ENCODE measurements at regions not wholly inside any gene's neighbourhood (a gene's known extent, or its start where the extent isn't known, plus 50 kb on each side); places are given as distances from the start of the nearest gene placed in this dataset.

DNA sequence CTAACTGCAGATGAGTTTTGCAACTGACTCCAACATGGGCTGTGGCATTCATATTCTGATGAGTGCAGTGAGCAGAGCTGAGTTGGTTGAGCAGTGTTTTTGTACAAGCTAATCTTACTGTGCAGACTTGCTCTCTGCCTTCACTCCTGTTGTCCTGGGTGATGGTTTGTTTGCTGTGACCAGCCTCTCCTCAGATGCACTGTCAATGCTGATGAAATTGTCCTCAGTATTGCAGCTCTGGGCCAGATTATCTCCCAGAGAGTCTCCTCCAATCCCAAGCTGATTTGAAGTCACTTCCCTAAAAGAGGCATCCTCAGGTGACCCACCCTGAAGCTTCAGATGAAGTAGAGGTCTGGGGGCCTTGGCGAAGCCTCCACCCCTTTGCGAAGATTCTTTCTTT lies 581.8 kb downstream of the ACTL7B start:
- no peak overlapping the region for H3K4me3 ChIP-seq (replicated peaks in 1 of 2; ENCODE audit: low read depth in 1 of 2, low read length in 2 of 2)
- H3K4me2 ChIP-seq (ENCODE audit: low read length): no peak overlapping the region
- no peak overlapping the region for H2AFZ ChIP-seq (ENCODE audit: low read depth, low read length, poor library complexity, severe bottlenecking)
- ChIA-PET POLR2A (no interaction called here), RAD21 (ENCODE audit: low non-redundant PET in 1 of 2, low total read pairs in 2 of 2, uncharacterized antibody in 2 of 2, unreplicated experiment in 2 of 2) (no interaction called here), CTCF (interaction anchor here (0.7 to 3.0 kb wide), 4 partner anchors 292 to 852 kb away, joined by 3 to 16 read pairs (median 5); no protein-coding TSS in a partner anchor)
- no peak overlapping the region for H3K9ac ChIP-seq (ENCODE audit: low read length)
- no peaks in the 10 kb centered on the region for H4K20me1 ChIP-seq (ENCODE audit: insufficient read depth)
- H3K27me3 ChIP-seq (ENCODE audit: insufficient read depth, low read length): no peaks in the 10 kb centered on the region
- no TSS peak for BruUV-seq (replicated peaks)
- H3K9me2 ChIP-seq (ENCODE audit: insufficient read depth): no peaks in the 10 kb centered on the region
- peaks cover 19 to 41% of the 10 kb centered on the region in 2 experiments; a peak in 3 of 4 replicates for H3K4me1 ChIP-seq (ENCODE audit: control insufficient read depth in 1 of 2, insufficient read depth in 2 of 2, low read length in 2 of 2)
- no peak overlapping the region for H3K27ac ChIP-seq (ENCODE audit: low read depth, low read length)
- TF ChIP-seq, protein P1, sequence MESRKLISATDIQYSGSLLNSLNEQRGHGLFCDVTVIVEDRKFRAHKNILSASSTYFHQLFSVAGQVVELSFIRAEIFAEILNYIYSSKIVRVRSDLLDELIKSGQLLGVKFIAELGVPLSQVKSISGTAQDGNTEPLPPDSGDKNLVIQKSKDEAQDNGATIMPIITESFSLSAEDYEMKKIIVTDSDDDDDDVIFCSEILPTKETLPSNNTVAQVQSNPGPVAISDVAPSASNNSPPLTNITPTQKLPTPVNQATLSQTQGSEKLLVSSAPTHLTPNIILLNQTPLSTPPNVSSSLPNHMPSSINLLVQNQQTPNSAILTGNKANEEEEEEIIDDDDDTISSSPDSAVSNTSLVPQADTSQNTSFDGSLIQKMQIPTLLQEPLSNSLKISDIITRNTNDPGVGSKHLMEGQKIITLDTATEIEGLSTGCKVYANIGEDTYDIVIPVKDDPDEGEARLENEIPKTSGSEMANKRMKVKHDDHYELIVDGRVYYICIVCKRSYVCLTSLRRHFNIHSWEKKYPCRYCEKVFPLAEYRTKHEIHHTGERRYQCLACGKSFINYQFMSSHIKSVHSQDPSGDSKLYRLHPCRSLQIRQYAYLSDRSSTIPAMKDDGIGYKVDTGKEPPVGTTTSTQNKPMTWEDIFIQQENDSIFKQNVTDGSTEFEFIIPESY (IDR thresholded peaks at IDR 0.05; ENCODE audit: extremely low read depth, insufficient replicate concordance, low read length): no peak
- no peak for TF ChIP-seq YY1 (IDR thresholded peaks at IDR 0.05; ENCODE audit: extremely low read depth, insufficient replicate concordance, low read depth, low read length)
- no peak for TF ChIP-seq POLR2A (IDR thresholded peaks at IDR 0.05; ENCODE audit: borderline replicate concordance, extremely low read depth, insufficient read depth, insufficient read length)
- TF ChIP-seq SIN3A (IDR thresholded peaks at IDR 0.05; ENCODE audit: low read depth): no peak
- no peak for TF ChIP-seq RAD21 (IDR thresholded peaks at IDR 0.05; ENCODE audit: low read depth)
- TF ChIP-seq SRF (IDR thresholded peaks at IDR 0.05; ENCODE audit: low read depth): no peak
- TF ChIP-seq, protein P2, sequence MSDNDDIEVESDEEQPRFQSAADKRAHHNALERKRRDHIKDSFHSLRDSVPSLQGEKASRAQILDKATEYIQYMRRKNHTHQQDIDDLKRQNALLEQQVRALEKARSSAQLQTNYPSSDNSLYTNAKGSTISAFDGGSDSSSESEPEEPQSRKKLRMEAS (IDR thresholded peaks at IDR 0.05): no peak
- no peak for TF ChIP-seq EGR1 (IDR thresholded peaks at IDR 0.05; ENCODE audit: low read depth)
- TF ChIP-seq SP1 (IDR thresholded peaks at IDR 0.05; ENCODE audit: low read depth): no peak
- TF ChIP-seq JUND (IDR thresholded peaks at IDR 0.05): no peak
- no peak for TF ChIP-seq ELF1 (IDR thresholded peaks at IDR 0.05; ENCODE audit: borderline replicate concordance, low read depth)
- TF ChIP-seq, protein P3, sequence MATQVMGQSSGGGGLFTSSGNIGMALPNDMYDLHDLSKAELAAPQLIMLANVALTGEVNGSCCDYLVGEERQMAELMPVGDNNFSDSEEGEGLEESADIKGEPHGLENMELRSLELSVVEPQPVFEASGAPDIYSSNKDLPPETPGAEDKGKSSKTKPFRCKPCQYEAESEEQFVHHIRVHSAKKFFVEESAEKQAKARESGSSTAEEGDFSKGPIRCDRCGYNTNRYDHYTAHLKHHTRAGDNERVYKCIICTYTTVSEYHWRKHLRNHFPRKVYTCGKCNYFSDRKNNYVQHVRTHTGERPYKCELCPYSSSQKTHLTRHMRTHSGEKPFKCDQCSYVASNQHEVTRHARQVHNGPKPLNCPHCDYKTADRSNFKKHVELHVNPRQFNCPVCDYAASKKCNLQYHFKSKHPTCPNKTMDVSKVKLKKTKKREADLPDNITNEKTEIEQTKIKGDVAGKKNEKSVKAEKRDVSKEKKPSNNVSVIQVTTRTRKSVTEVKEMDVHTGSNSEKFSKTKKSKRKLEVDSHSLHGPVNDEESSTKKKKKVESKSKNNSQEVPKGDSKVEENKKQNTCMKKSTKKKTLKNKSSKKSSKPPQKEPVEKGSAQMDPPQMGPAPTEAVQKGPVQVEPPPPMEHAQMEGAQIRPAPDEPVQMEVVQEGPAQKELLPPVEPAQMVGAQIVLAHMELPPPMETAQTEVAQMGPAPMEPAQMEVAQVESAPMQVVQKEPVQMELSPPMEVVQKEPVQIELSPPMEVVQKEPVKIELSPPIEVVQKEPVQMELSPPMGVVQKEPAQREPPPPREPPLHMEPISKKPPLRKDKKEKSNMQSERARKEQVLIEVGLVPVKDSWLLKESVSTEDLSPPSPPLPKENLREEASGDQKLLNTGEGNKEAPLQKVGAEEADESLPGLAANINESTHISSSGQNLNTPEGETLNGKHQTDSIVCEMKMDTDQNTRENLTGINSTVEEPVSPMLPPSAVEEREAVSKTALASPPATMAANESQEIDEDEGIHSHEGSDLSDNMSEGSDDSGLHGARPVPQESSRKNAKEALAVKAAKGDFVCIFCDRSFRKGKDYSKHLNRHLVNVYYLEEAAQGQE (IDR thresholded peaks at IDR 0.05; ENCODE audit: low read depth): no peak
- TF ChIP-seq FOSL1 (IDR thresholded peaks at IDR 0.05; ENCODE audit: low read depth): no peak
- no peak for TF ChIP-seq TCF7L2 (IDR thresholded peaks at IDR 0.05; ENCODE audit: borderline replicate concordance, extremely low read depth, insufficient read depth, insufficient read length)
- TF ChIP-seq ZNF274 (IDR thresholded peaks at IDR 0.05; ENCODE audit: low read depth, low read length): no peak
- TF ChIP-seq, protein P4, sequence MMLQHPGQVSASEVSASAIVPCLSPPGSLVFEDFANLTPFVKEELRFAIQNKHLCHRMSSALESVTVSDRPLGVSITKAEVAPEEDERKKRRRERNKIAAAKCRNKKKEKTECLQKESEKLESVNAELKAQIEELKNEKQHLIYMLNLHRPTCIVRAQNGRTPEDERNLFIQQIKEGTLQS (IDR thresholded peaks at IDR 0.05): no peak
- TF ChIP-seq, protein P5, sequence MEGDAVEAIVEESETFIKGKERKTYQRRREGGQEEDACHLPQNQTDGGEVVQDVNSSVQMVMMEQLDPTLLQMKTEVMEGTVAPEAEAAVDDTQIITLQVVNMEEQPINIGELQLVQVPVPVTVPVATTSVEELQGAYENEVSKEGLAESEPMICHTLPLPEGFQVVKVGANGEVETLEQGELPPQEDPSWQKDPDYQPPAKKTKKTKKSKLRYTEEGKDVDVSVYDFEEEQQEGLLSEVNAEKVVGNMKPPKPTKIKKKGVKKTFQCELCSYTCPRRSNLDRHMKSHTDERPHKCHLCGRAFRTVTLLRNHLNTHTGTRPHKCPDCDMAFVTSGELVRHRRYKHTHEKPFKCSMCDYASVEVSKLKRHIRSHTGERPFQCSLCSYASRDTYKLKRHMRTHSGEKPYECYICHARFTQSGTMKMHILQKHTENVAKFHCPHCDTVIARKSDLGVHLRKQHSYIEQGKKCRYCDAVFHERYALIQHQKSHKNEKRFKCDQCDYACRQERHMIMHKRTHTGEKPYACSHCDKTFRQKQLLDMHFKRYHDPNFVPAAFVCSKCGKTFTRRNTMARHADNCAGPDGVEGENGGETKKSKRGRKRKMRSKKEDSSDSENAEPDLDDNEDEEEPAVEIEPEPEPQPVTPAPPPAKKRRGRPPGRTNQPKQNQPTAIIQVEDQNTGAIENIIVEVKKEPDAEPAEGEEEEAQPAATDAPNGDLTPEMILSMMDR (IDR thresholded peaks at IDR 0.05 in 2 of 3, conservative IDR thresholded peaks at IDR 0.05 in 1 of 3; ENCODE audit: borderline replicate concordance in 1 of 3, insufficient read depth in 1 of 3, low read depth in 2 of 3, low read length in 2 of 3): no peak
- no peak for TF ChIP-seq POLR2AphosphoS5 (IDR thresholded peaks at IDR 0.05; ENCODE audit: low read depth, low read length)
- TF ChIP-seq CEBPB (IDR thresholded peaks at IDR 0.05; ENCODE audit: low read depth): no peak
- no peaks in the 10 kb centered on the region for H3K79me2 ChIP-seq (ENCODE audit: insufficient read depth, low read length)
- intact Hi-C loops (cut with micrococcal nuclease): loop anchor here (2.0 to 5.0 kb wide), 4 partner anchors 217 to 807 kb away; no protein-coding TSS in a partner anchor
- ATAC-seq: no peak
- no peaks in the 10 kb centered on the region for H3K36me3 ChIP-seq (ENCODE audit: control insufficient read depth in 1 of 2, insufficient read depth in 2 of 2, low read length in 2 of 2)
- DNase-seq (ENCODE audit: low read depth, low spot score): no peak
- H3K9me3 ChIP-seq (ENCODE audit: control insufficient read depth in 1 of 2, insufficient read depth in 1 of 2, low read depth in 1 of 2, low read length in 2 of 2): no peaks in the 10 kb centered on the region

All from HCT116 (cell line).